GM12878 (cell line): ENCODE measurements at regions not wholly inside any gene's neighbourhood (a gene's known extent, or its start where the extent isn't known, plus 50 kb on each side); places are given as distances from the start of the nearest gene placed in this dataset.

Source experiments
- ATAC-seq: fragments of 200-7000 bp; cut with Tn5 transposase; 3 replicates; pipeline ENCODE4 v1.9.1; 2020; ENCODE audit warnings: mild to moderate bottlenecking, moderate library complexity
- BruUV-seq: library from RNA; stranded (reverse); fragments of 400-500 nt; replicated peaks from 2 replicates; lab custom pipeline; 2021; lab: Mats Ljungman, UMichigan
- CTCF ChIA-PET: fragments of 300-600 bp; sonication (Branson Sonifier 250); formaldehyde crosslinking; extraction: SDS; loops from one replicate; lab custom pipeline; 2021; ENCODE audit warnings: inconsistent platforms; lab: Yijun Ruan, JAX
- POLR2A ChIA-PET: fragments of 350-600 bp; formaldehyde crosslinking; extraction: SDS; loops from one replicate; lab custom pipeline; 2021; ENCODE audit warnings: inconsistent platforms; lab: Charles Lee
- RAD21 ChIA-PET: fragments of 300-600 bp; sonication (Branson Sonifier 250); formaldehyde crosslinking; loops from one replicate; lab custom pipeline; 2023; ENCODE audit warnings: antibody characterized with exemption; ENCODE audit not compliant: unreplicated experiment; lab: Charles Lee
- SMC1A ChIA-PET: fragments of 300-600 bp; sonication (Branson Sonifier 250); formaldehyde crosslinking; loops from one replicate; lab custom pipeline; 2023; ENCODE audit not compliant: unreplicated experiment, uncharacterized antibody; lab: Charles Lee
- DNase-seq: peaks from one replicate; pipeline ENCODE4 v3.0.0-alpha.2; 2011; ENCODE audit warnings: low read depth, low spot score
- FAIRE-seq: peaks from 3 replicates; lab custom pipeline; 2011; peaks lifted over from hg19 to GRCh38; lab: Jason Lieb, UNC
- H2AFZ ChIP-seq: 2 replicates; pipeline ENCODE4 v1.6.0; 2011; ENCODE audit warnings: low read depth, low read length, control low read depth; ENCODE audit not compliant: control insufficient read depth
- H3K27ac ChIP-seq: 2 replicates; pipeline ENCODE4 v1.5.1; 2011; ENCODE audit warnings: control low read depth; ENCODE audit not compliant: control insufficient read depth, insufficient read depth
- H3K27me3 ChIP-seq, 2 experiments: replicated peaks in 1 of 2; 2 replicates each; pipeline versions ENCODE4 v1.6.0 to v1.6.1; 2011; ENCODE audit warnings: low read length in 1 of 2; ENCODE audit not compliant: control insufficient read depth in 2 of 2, insufficient read depth in 2 of 2
- H3K36me3 ChIP-seq, 2 experiments: 2 replicates each; pipeline ENCODE4 v1.5.1; 2011; ENCODE audit warnings: low read length in 1 of 2; ENCODE audit not compliant: control insufficient read depth in 2 of 2, insufficient read depth in 2 of 2
- H3K4me1 ChIP-seq: 2 replicates; pipeline ENCODE4 v1.6.1; 2011; ENCODE audit warnings: mild to moderate bottlenecking, low read length, moderate library complexity, mixed read lengths; ENCODE audit not compliant: control insufficient read depth, insufficient read depth
- H3K4me2 ChIP-seq: 2 replicates; pipeline ENCODE4 v1.6.0; 2011; ENCODE audit warnings: control low read depth; ENCODE audit not compliant: control insufficient read depth, insufficient read depth
- H3K4me3 ChIP-seq: fragments of 200-600 bp; sonication (generic); 2 replicates; pipeline ENCODE4 v1.5.1; 2016
- H3K79me2 ChIP-seq: 2 replicates; pipeline ENCODE4 v1.6.0; 2011; ENCODE audit warnings: low read length; ENCODE audit not compliant: control insufficient read depth, insufficient read depth
- H3K9ac ChIP-seq: 2 replicates; pipeline ENCODE4 v1.8.0; 2011; ENCODE audit warnings: low read length, control low read depth, mixed read lengths; ENCODE audit not compliant: control insufficient read depth, insufficient read depth
- H3K9me3 ChIP-seq: replicated peaks from 3 replicates; pipeline ENCODE4 v1.5.1; 2011; ENCODE audit warnings: mild to moderate bottlenecking, low read length; ENCODE audit not compliant: control insufficient read depth, insufficient read depth
- H4K20me1 ChIP-seq: 2 replicates; pipeline ENCODE4 v1.6.0; 2011; ENCODE audit not compliant: control insufficient read depth, insufficient read depth
- CREB1 ChIP-seq: IDR thresholded peaks from 2 replicates; pipeline ENCODE4 v1.6.1; 2012; ENCODE audit warnings: low read depth, mild to moderate bottlenecking, inconsistent platforms
- GATAD2B ChIP-seq: fragments of 450-650 bp; conservative IDR thresholded peaks from 2 replicates; pipeline ENCODE4 v1.6.1; 2017; ENCODE audit warnings: low read depth, mild to moderate bottlenecking, moderate library complexity
- IRF4 ChIP-seq: IDR thresholded peaks from 2 replicates; pipeline ENCODE4 v1.6.1; 2011; ENCODE audit warnings: low read depth, low read length
- KAT2A ChIP-seq: conservative IDR thresholded peaks from 2 replicates; pipeline ENCODE4 v1.6.1; 2011; ENCODE audit warnings: low read depth, low read length; ENCODE audit not compliant: control insufficient read depth
- POU2F2 ChIP-seq: IDR thresholded peaks from 3 replicates; pipeline ENCODE4 v1.6.1; 2011; ENCODE audit warnings: low read depth, mild to moderate bottlenecking, low read length, borderline replicate concordance
- RBBP5 ChIP-seq: fragments of 200-600 bp; sonication (generic); conservative IDR thresholded peaks from 2 replicates; pipeline ENCODE4 v1.6.1; 2016
- STAT1 ChIP-seq: fragments of 450-650 bp; conservative IDR thresholded peaks from 2 replicates; pipeline ENCODE4 v1.6.1; 2014; ENCODE audit warnings: antibody characterized with exemption, mild to moderate bottlenecking
- TCF12 ChIP-seq: IDR thresholded peaks from 2 replicates; pipeline ENCODE4 v1.6.1; 2011; ENCODE audit warnings: low read depth, mild to moderate bottlenecking, low read length
- YBX1 ChIP-seq: fragments of 450-650 bp; IDR thresholded peaks from 2 replicates; pipeline ENCODE4 v1.6.1; 2016; ENCODE audit warnings: antibody characterized with exemption
- ZNF384 ChIP-seq: IDR thresholded peaks from 2 replicates; pipeline ENCODE4 v1.6.1; 2012; ENCODE audit warnings: low read depth, mild to moderate bottlenecking, low read length, improper control_type of control experiment, borderline replicate concordance
- WGBS: methylation state at CpG from one replicate; pipeline ENCODE4 v1.1.6; 2016; ENCODE audit warnings: low lambda C conversion rate; ENCODE audit not compliant: insufficient replicate concordance, insufficient coverage; ENCODE audit errors: missing lambda C conversion rate; 5-methylcytosine and 5-hydroxymethylcytosine counted together
- in situ Hi-C: fragments of 300-500 bp; cut with MboI; formaldehyde crosslinking; loops from 9 replicates; pipeline ENCODE4 v1.14.3; 2018; ENCODE audit warnings: mixed read lengths
- intact Hi-C: fragments of 100-400 bp; cut with micrococcal nuclease; formaldehyde crosslinking; loops from one replicate; pipeline ENCODE4 v1.14.2; 2022; ENCODE audit not compliant: unreplicated experiment
- TF ChIP-seq, protein P1 (sequence below): fragments of 450-650 bp; IDR thresholded peaks from 2 replicates; pipeline ENCODE4 v1.6.1; 2017; ENCODE audit warnings: borderline replicate concordance
- TF ChIP-seq, protein P2 (sequence below): IDR thresholded peaks from 2 replicates; pipeline ENCODE4 v1.6.1; 2011; ENCODE audit warnings: low read depth, mild to moderate bottlenecking, low read length, moderate library complexity, borderline replicate concordance; ENCODE audit errors: extremely low read depth

DNA sequence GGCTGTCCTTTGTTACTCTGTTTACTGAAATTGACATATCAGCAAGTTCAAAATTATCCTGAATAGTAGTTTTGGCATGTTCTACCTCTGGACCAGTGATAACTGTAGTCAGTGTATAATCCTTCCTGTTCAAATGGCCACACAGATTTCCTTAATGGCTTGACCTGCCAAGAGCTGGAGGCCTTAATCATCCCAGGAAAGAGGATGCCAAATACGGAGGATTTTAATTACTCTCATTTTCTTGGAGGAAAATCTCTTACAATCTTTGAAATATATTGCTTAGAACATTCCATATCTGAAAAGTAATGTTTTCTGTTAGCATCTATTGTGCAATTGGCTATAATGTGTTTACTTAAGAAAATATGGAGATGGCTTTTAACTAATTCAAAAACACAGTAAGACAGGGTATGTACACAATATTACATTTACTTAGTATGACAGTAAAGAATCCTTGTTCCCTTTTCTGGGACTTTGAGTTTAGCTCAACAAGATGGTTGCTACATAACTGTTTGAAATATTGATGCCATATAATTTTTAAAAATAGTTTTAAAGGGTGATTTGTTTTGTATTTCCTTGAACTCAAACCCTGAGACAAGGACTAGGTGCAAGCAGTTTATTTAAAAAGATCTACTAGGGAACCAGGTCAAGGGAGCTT is 68.9 kb upstream of the SELENOP start:
- no peaks in the 10 kb centered on the region for H3K36me3 ChIP-seq
- ChIA-PET POLR2A (no interaction called here), RAD21 (interaction anchor here (1.4 to 4.1 kb wide), 2 partner anchors 9 to 69 kb away, joined by 3 to 15 read pairs; partner anchors contain the start of gene SELENOP)
- H2AFZ ChIP-seq = no peak overlapping the region
- intact Hi-C loops = no loop called here
- DNase-seq = no peak
- no peak for FAIRE-seq
- H3K27ac ChIP-seq = no peak overlapping the region
- H3K4me3 ChIP-seq = no peak overlapping the region
- H3K4me1 ChIP-seq = no peaks in the 10 kb centered on the region
- no peak overlapping the region for H3K9ac ChIP-seq
- H3K9me3 ChIP-seq = no peaks in the 10 kb centered on the region
- TF ChIP-seq, protein P1, sequence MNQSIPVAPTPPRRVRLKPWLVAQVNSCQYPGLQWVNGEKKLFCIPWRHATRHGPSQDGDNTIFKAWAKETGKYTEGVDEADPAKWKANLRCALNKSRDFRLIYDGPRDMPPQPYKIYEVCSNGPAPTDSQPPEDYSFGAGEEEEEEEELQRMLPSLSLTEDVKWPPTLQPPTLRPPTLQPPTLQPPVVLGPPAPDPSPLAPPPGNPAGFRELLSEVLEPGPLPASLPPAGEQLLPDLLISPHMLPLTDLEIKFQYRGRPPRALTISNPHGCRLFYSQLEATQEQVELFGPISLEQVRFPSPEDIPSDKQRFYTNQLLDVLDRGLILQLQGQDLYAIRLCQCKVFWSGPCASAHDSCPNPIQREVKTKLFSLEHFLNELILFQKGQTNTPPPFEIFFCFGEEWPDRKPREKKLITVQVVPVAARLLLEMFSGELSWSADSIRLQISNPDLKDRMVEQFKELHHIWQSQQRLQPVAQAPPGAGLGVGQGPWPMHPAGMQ = no peak
- TF ChIP-seq KAT2A (no peak), STAT1 (no peak), GATAD2B (no peak), CREB1 (no peak), IRF4 (no peak), TCF12 (no peak), RBBP5 (no peak), ZNF384 (no peak), POU2F2 (no peak), YBX1 (no peak)
- TF ChIP-seq, protein P2, sequence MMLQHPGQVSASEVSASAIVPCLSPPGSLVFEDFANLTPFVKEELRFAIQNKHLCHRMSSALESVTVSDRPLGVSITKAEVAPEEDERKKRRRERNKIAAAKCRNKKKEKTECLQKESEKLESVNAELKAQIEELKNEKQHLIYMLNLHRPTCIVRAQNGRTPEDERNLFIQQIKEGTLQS = no peak
- TF ChIP-seq, all 136 proteins: peak for 0
- Histone ChIP-seq H3K27me3 (no peaks in the 10 kb centered on the region; a peak in 1 of 4 replicates), H3K4me2 (no peak overlapping the region), H3K79me2 (no peaks in the 10 kb centered on the region), H4K20me1 (no peaks in the 10 kb centered on the region)
- SMC1A ChIA-PET = interaction anchor here (0.9 to 1.5 kb wide), 3 partner anchors 9 to 64 kb away, joined by 3 to 4 read pairs (median 4); no protein-coding TSS in a partner anchor
- ATAC-seq = no peak
- 68% methylated on average over 1 of the region's 1 CpG for WGBS
- CTCF ChIA-PET = interaction anchor here (0.6 to 3.5 kb wide), 4 partner anchors 9 to 139 kb away, joined by 3 to 25 read pairs (median 4); no protein-coding TSS in a partner anchor
- in situ Hi-C loops = no loop called here
- BruUV-seq = no TSS peak
